ENCODE measurements at regions not wholly inside any gene's neighbourhood (a gene's known extent, or its start where the extent isn't known, plus 50 kb on each side); places are given as distances from the start of the nearest gene placed in this dataset.
"Not testable (repeated sequence)": the region's sequence is repeated elsewhere in the genome, so short reads cannot be mapped to it uniquely, and the experiment has no call there.

GRCh38 chr10:38450372-38451057 is 356.4 kb downstream of the ZNF37A start:
- not testable (repeated sequence) for H3K27ac ChIP-seq; DNase-seq (ENCODE audit: low read depth, low spot score)

GRCh38 chr10:38451306-38451967 is 357.3 kb downstream of the ZNF37A start:
- not testable (repeated sequence) for DNase-seq (ENCODE audit: low read depth, low spot score); H3K27ac ChIP-seq

Measured in epithelial cell of prostate (primary cell).